ENCODE measurements at regions not wholly inside any gene's neighbourhood (a gene's known extent, or its start where the extent isn't known, plus 50 kb on each side); places are given as distances from the start of the nearest gene placed in this dataset.

DNA sequence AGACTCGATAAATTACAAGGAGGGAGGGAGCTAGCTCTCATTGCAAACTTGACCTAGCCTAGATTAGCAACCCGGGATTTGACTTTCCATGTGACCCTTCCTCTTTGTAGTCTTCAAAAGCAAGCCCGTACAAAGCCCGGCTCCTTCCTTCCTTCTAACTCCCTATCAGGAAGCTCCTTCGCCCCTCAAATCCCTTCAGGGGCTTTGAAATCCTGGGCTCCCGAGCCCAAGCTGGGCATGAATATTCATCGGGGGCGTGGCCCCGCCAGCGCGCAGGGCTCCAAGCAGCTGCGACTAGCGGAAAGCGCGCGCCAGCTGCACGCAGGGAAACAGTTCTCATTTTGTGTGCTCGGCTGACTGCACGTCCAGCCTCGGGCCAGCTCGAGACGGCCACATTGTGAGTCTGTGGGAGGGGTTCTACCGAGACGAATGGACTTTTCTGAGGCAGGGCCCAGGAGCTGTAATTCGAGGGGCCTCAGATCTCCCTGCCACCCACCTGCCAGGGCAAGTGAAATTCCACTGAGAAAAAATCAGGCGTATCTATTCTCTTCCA lies 84.0 kb upstream of the PELI1 start:
- peak overlapping the region; percentile 48 for H3K27ac ChIP-seq
- H3K9me3 ChIP-seq (ENCODE audit: low read depth) = no peaks in the 10 kb centered on the region

DNA sequence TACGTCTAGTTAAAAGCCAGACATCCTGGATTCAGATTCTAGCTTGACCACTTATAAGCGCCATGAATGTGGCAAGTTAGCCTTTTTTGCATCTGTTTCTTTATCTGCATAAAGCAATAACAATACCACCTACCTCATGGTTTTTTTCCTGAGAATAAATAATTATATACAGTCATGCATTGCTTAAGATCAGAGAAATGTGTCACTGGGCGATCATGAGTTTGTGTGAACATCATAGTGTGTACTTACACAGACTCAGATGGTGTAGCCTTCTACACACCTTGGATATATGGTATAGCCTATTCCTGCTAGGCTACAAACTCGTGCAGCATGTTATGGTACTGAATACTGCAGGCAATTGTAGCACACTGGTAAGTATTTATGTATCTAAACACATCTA lies 84.7 kb upstream of the PELI1 start:
- DNase-seq (ENCODE audit: low read depth in 1 of 2, low spot score in 1 of 2) = no peak
- H3K4me1 ChIP-seq (ENCODE audit: low read depth) = peaks cover 14% of the 10 kb centered on the region
- TF ChIP-seq, protein P1, sequence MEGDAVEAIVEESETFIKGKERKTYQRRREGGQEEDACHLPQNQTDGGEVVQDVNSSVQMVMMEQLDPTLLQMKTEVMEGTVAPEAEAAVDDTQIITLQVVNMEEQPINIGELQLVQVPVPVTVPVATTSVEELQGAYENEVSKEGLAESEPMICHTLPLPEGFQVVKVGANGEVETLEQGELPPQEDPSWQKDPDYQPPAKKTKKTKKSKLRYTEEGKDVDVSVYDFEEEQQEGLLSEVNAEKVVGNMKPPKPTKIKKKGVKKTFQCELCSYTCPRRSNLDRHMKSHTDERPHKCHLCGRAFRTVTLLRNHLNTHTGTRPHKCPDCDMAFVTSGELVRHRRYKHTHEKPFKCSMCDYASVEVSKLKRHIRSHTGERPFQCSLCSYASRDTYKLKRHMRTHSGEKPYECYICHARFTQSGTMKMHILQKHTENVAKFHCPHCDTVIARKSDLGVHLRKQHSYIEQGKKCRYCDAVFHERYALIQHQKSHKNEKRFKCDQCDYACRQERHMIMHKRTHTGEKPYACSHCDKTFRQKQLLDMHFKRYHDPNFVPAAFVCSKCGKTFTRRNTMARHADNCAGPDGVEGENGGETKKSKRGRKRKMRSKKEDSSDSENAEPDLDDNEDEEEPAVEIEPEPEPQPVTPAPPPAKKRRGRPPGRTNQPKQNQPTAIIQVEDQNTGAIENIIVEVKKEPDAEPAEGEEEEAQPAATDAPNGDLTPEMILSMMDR (IDR thresholded peaks at IDR 0.05; ENCODE audit: low read depth, low read length) = no peak
- peak overlapping the region; percentile 16 for H3K4me3 ChIP-seq
- no peaks in the 10 kb centered on the region for H3K9me3 ChIP-seq (ENCODE audit: low read depth)
- no peak overlapping the region for H3K27ac ChIP-seq
- no peaks in the 10 kb centered on the region for H3K36me3 ChIP-seq
- no peaks in the 10 kb centered on the region for H3K27me3 ChIP-seq

More for the DNA sequence above, 84.0 kb upstream of the PELI1 start:
- Histone ChIP-seq H3K4me1 (ENCODE audit: low read depth) (peaks cover 14% of the 10 kb centered on the region), H3K36me3 (no peaks in the 10 kb centered on the region), H3K4me3 (peak overlapping the region; percentile 16), H3K27me3 (no peaks in the 10 kb centered on the region)
- DNase-seq (ENCODE audit: low read depth in 1 of 2, low spot score in 1 of 2) = peak; percentile 78 to 91
- TF ChIP-seq, protein P1 (IDR thresholded peaks at IDR 0.05; ENCODE audit: low read depth, low read length) = peak; percentile 4

DNA sequence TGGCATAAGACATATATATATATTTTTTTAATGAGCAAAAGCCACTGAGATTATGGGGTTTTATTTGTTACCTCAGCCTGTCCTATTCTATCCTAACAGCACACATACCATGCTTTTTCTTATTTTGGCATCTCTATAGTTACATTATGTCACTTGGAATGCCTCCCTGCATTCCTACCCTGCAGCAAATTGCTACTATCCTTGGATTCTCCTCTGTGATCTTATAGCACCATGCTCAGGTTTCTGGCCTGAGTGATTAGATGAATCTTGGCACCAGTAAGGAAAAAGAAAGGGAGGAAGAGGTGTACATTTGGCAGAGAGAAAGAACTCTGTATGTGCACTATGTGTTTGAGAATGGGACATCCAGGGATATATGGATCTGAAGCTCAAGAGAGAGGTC lies 86.3 kb upstream of the PELI1 start:
- H3K36me3 ChIP-seq = no peaks in the 10 kb centered on the region
- no peaks in the 10 kb centered on the region for H3K9me3 ChIP-seq (ENCODE audit: low read depth)
- H3K27me3 ChIP-seq = no peaks in the 10 kb centered on the region
- H3K27ac ChIP-seq = no peak overlapping the region
- peaks cover 14% of the 10 kb centered on the region for H3K4me1 ChIP-seq (ENCODE audit: low read depth)
- DNase-seq (ENCODE audit: low read depth in 1 of 2, low spot score in 1 of 2) = no peak
- TF ChIP-seq, protein P1 (IDR thresholded peaks at IDR 0.05; ENCODE audit: low read depth, low read length) = no peak
- H3K4me3 ChIP-seq = no peak overlapping the region

DNA sequence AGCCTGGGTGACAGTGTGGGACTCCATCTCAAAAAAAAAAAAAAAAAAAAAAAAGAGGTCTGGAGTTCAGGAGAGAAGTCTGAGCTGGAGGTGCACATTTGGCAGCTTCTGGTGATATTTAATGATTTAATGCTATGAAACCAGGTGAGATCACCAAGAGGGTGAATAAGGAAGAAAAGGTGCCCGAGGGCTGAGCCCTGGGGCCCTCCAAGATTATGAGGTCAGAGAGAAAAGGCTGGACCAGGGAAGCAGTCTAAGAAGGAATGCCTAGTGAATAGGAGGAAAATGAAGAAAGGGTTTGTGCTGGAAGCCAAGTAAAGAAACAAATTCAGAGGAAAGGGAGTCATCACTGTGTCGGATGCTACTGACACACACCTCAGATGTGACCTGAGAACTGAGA lies 88.0 kb upstream of the PELI1 start:
- TF ChIP-seq, protein P1 (IDR thresholded peaks at IDR 0.05; ENCODE audit: low read depth, low read length) = no peak
- no peak overlapping the region for H3K4me3 ChIP-seq
- H3K27me3 ChIP-seq = no peaks in the 10 kb centered on the region
- DNase-seq (ENCODE audit: low read depth in 1 of 2, low spot score in 1 of 2) = no peak
- peaks cover 14% of the 10 kb centered on the region for H3K4me1 ChIP-seq (ENCODE audit: low read depth)
- no peaks in the 10 kb centered on the region for H3K36me3 ChIP-seq
- no peaks in the 10 kb centered on the region for H3K9me3 ChIP-seq (ENCODE audit: low read depth)
- no peak overlapping the region for H3K27ac ChIP-seq

DNA sequence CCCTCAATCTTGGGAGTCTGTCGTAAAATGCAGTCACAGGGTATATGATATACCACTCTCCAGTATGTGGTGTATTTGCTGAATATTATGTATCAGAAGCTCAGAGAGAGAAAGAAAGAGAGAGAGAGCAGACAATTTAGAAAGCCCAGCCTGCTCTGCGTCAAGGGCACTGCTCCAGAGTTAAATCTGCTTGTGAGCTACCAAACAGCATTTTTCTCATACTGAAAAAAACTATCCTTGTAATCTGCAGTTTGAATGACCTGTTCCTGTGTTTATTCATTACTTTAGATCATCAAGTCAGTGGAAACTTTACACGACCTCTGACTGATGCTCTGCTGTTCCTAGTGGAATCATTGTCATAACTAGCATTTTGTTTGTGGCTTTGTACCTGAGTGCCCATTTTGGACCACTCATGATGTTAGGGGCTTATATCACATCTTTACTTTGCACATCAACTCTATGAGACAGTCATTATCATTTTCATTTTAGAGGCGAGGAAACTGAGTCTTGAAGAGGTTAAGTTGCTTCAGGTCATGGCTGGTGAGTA lies 89.2 kb upstream of the PELI1 start:
- H3K4me3 ChIP-seq = no peak overlapping the region
- DNase-seq (ENCODE audit: low read depth in 1 of 2, low spot score in 1 of 2) = no peak
- H3K36me3 ChIP-seq = no peaks in the 10 kb centered on the region
- no peak overlapping the region for H3K27ac ChIP-seq
- peaks cover 10% of the 10 kb centered on the region for H3K4me1 ChIP-seq (ENCODE audit: low read depth)
- H3K27me3 ChIP-seq = no peaks in the 10 kb centered on the region
- H3K9me3 ChIP-seq (ENCODE audit: low read depth) = no peaks in the 10 kb centered on the region
- TF ChIP-seq, protein P1 (IDR thresholded peaks at IDR 0.05; ENCODE audit: low read depth, low read length) = no peak
